H9 (cell line): ENCODE measurements at regions not wholly inside any gene's neighbourhood (a gene's known extent, or its start where the extent isn't known, plus 50 kb on each side); places are given as distances from the start of the nearest gene placed in this dataset.

ENCODE experiments used
- DNase-seq: peaks from one replicate; pipeline ENCODE4 v3.0.0-alpha.2; 2017
- H2AFZ ChIP-seq: one replicate; pipeline ENCODE4 v1.6.1; 2013; ENCODE audit warnings: mild to moderate bottlenecking, low read length, control low read depth, moderate library complexity
- H2AK5ac ChIP-seq: 2 replicates; pipeline ENCODE4 v1.6.1; 2013; ENCODE audit warnings: low read length, control low read depth, mixed read lengths; ENCODE audit not compliant: insufficient read length
- H2BK120ac ChIP-seq: one replicate; pipeline ENCODE4 v1.6.1; 2013; ENCODE audit warnings: low read depth, mild to moderate bottlenecking, low read length, control low read depth, inconsistent platforms; ENCODE audit not compliant: poor library complexity, severe bottlenecking
- H2BK12ac ChIP-seq: 2 replicates; pipeline ENCODE4 v1.6.1; 2013; ENCODE audit warnings: low read length, control low read depth, mixed read lengths, low read depth; ENCODE audit not compliant: insufficient read length
- H2BK15ac ChIP-seq: 2 replicates; pipeline ENCODE4 v1.6.1; 2013; ENCODE audit warnings: low read depth, low read length, control low read depth
- H2BK20ac ChIP-seq: one replicate; pipeline ENCODE4 v1.6.1; 2013; ENCODE audit warnings: low read depth, mild to moderate bottlenecking, low read length, control low read depth, inconsistent platforms; ENCODE audit not compliant: poor library complexity, severe bottlenecking
- H2BK5ac ChIP-seq: 2 replicates; pipeline ENCODE4 v1.6.1; 2013; ENCODE audit warnings: low read length, control low read depth, mixed read lengths; ENCODE audit not compliant: insufficient read length
- H3K14ac ChIP-seq: 2 replicates; pipeline ENCODE4 v1.6.1; 2013; ENCODE audit warnings: low read length, control low read depth; ENCODE audit not compliant: insufficient read depth
- H3K18ac ChIP-seq: 2 replicates; pipeline ENCODE4 v1.6.1; 2013; ENCODE audit warnings: low read depth, mild to moderate bottlenecking, mixed read lengths, low read length, control low read depth; ENCODE audit not compliant: insufficient read length
- H3K23ac ChIP-seq: 2 replicates; pipeline ENCODE4 v1.6.1; 2013; ENCODE audit warnings: low read length, control low read depth, mixed read lengths, low read depth; ENCODE audit not compliant: insufficient read length
- H3K23me2 ChIP-seq: 2 replicates; pipeline ENCODE4 v1.6.1; 2013; ENCODE audit warnings: low read depth, mild to moderate bottlenecking, mixed read lengths, low read length, control low read depth; ENCODE audit not compliant: insufficient read length, poor library complexity, severe bottlenecking
- H3K27ac ChIP-seq: 2 replicates; pipeline ENCODE4 v1.5.1; 2013; ENCODE audit warnings: low read length, control low read depth, mixed read lengths, low read depth; ENCODE audit not compliant: insufficient read length
- H3K27me3 ChIP-seq: 2 replicates; pipeline ENCODE4 v1.6.1; 2013; ENCODE audit warnings: low read length, control low read depth, inconsistent platforms; ENCODE audit not compliant: insufficient read depth
- H3K4ac ChIP-seq: 2 replicates; pipeline ENCODE4 v1.6.1; 2013; ENCODE audit warnings: low read depth, mild to moderate bottlenecking, control low read depth, inconsistent platforms, low read length, moderate library complexity
- H3K4me1 ChIP-seq: 2 replicates; pipeline ENCODE4 v1.6.1; 2013; ENCODE audit warnings: low read length, control low read depth, inconsistent platforms; ENCODE audit not compliant: insufficient read depth
- H3K4me2 ChIP-seq: 2 replicates; pipeline ENCODE4 v1.6.1; 2013; ENCODE audit warnings: low read length, control low read depth, mixed read lengths; ENCODE audit not compliant: insufficient read length, insufficient read depth
- H3K56ac ChIP-seq: 2 replicates; pipeline ENCODE4 v1.6.1; 2013; ENCODE audit warnings: low read depth, mild to moderate bottlenecking, mixed read lengths, low read length, control low read depth; ENCODE audit not compliant: insufficient read length
- H3K79me1 ChIP-seq: 2 replicates; pipeline ENCODE4 v1.6.1; 2013; ENCODE audit warnings: low read depth, mild to moderate bottlenecking, moderate library complexity, low read length, control low read depth, inconsistent platforms; ENCODE audit not compliant: insufficient read depth, poor library complexity, severe bottlenecking
- H3K79me2 ChIP-seq: 2 replicates; pipeline ENCODE4 v1.6.1; 2013; ENCODE audit warnings: low read length, control low read depth, inconsistent platforms; ENCODE audit not compliant: insufficient read depth
- H3K9ac ChIP-seq: 2 replicates; pipeline ENCODE4 v1.6.1; 2013; ENCODE audit warnings: low read length, control low read depth, mixed read lengths; ENCODE audit not compliant: insufficient read length; ENCODE audit errors: extremely low read depth
- H3K9me3 ChIP-seq: one replicate; pipeline ENCODE4 v1.6.1; 2013; ENCODE audit warnings: low read depth, low read length, inconsistent platforms; ENCODE audit not compliant: control insufficient read depth
- H3T11ph ChIP-seq: one replicate; pipeline ENCODE4 v1.6.1; 2013; ENCODE audit warnings: mild to moderate bottlenecking, low read length, control low read depth, inconsistent platforms
- H4K20me1 ChIP-seq: one replicate; pipeline ENCODE4 v1.6.1; 2013; ENCODE audit not compliant: control insufficient read depth, insufficient read length, insufficient read depth
- H4K5ac ChIP-seq: 2 replicates; pipeline ENCODE4 v1.6.1; 2013; ENCODE audit warnings: low read depth, mild to moderate bottlenecking, mixed read lengths, low read length, control low read depth; ENCODE audit not compliant: insufficient read length
- H4K8ac ChIP-seq: replicated peaks from 2 replicates; pipeline ENCODE4 v1.6.1; 2013; ENCODE audit warnings: low read length, control low read depth, mixed read lengths, low read depth; ENCODE audit not compliant: insufficient read length
- H4K91ac ChIP-seq: 2 replicates; pipeline ENCODE4 v1.6.1; 2013; ENCODE audit warnings: low read depth, mild to moderate bottlenecking, moderate library complexity, mixed read lengths, low read length, control low read depth; ENCODE audit not compliant: insufficient read length
- H3K27ac Mint-ChIP-seq, 3 experiments: 2 replicates in 2 of 3; 3 replicates in 1 of 3; pipeline ENCODE4 v1.8.0; 2020 to 2021; ENCODE audit warnings: mixed read lengths in 3 of 3, mild to moderate bottlenecking in 1 of 3, moderate library complexity in 1 of 3
- H3K27me3 Mint-ChIP-seq: 2 replicates; pipeline ENCODE4 v1.8.0; 2021; ENCODE audit warnings: low read depth, mild to moderate bottlenecking, moderate library complexity, mixed read lengths
- H3K36me3 Mint-ChIP-seq, 3 experiments: 2 replicates in 2 of 3; 3 replicates in 1 of 3; pipeline ENCODE4 v1.8.0; 2020 to 2021; ENCODE audit warnings: low read depth in 3 of 3, mixed read lengths in 3 of 3; ENCODE audit not compliant: insufficient read depth in 1 of 3
- H3K4me1 Mint-ChIP-seq, 2 experiments: 2 replicates each; pipeline ENCODE4 v1.8.0; 2020; ENCODE audit warnings: mixed read lengths in 2 of 2
- H3K4me3 Mint-ChIP-seq, 2 experiments: 2 replicates in 1 of 2; 3 replicates in 1 of 2; pipeline ENCODE4 v1.8.0; 2020 to 2021; ENCODE audit warnings: mild to moderate bottlenecking in 2 of 2, mixed read lengths in 2 of 2, moderate library complexity in 1 of 2
- H3K9me3 Mint-ChIP-seq, 2 experiments: 2 replicates in 1 of 2; 3 replicates in 1 of 2; pipeline ENCODE4 v1.8.0; 2020; ENCODE audit warnings: mild to moderate bottlenecking in 2 of 2, mixed read lengths in 2 of 2, moderate library complexity in 1 of 2
- WGBS: extraction: QIAGEN DNeasy Blood & Tissue Kit; methylation state at CpG from one replicate; pipeline ENCODE4 v1.1.7; 2013; ENCODE audit warnings: missing lambda C conversion rate, low lambda C conversion rate, mixed read lengths; ENCODE audit not compliant: insufficient read length; ENCODE audit errors: extremely low coverage; 5-methylcytosine and 5-hydroxymethylcytosine counted together
- TF ChIP-seq, protein P1 (sequence below): fragments of 200-600 bp; sonication (generic); conservative IDR thresholded peaks from 3 replicates; pipeline ENCODE4 v1.8.0; 2021; ENCODE audit warnings: antibody characterized with exemption, mild to moderate bottlenecking

DNA sequence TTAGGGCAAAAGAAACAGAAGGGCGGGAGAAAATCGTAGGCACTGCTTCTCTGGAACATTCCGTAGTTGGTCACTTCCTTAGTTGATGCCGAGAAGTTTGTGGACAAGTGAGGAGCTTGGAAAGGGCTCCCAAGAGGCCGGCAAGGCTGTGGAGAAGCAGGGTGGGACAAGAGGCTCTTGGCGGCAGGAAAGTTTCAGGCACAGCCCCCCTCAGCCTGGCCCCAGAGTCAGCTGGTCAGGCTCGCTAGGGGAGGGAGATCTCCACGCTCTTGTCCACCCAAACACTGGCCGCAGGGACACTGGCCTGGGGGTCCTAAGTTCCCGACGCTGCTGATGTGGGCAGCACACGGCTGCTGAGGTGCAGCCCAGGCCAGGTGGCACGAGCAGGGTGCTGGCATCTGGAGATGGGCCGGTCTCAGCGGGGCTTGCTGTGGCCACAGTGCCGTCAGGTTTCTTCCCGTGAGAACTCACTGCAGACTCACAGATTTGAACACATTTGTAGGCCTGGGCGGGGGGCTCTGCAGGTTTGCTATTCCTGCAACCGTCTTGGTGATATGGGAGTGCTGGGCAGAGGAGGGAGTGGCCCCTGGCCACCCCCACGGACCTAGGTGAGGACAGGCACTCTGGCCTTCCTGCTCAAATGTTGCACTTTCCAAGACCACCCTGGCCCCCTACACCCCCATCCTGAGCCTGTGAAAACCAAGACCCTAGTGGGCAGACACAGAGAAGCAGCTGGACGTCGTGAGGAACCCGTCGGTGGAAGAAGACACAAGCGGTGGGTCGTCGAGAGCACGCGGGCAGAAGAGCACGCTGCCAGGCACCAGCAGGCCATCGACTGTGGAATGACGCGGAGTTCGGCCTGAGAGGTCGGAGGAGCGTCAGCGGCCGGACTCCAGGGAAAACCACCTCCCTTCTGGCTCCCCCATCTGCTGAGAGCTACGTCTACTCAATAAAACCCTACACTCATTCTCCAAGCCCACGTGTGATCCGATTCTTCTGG, 160.1 kb downstream of the ERMARD start:
- Mint-ChIP-seq H3K9me3 (no peaks in the 10 kb centered on the region), H3K27ac (peak overlapping the region in 1 of 3 experiments; percentile 1; a peak in 1 of 7 replicates), H3K36me3 (no peaks in the 10 kb centered on the region), H3K27me3 (no peaks in the 10 kb centered on the region; the same call in none of the 2 replicates), H3K4me1 (peaks cover 3 to 5% of the 10 kb centered on the region in 2 experiments), H3K4me3 (no peak overlapping the region)
- DNase-seq, result no peak
- Histone ChIP-seq H3K4ac (no peak overlapping the region), H2BK20ac (no peak overlapping the region), H3T11ph (no peak overlapping the region), H2AK5ac (no peak overlapping the region), H2BK120ac (no peak overlapping the region), H4K5ac (no peak overlapping the region), H3K23me2 (no peaks in the 10 kb centered on the region), H2BK15ac (no peak overlapping the region), H3K14ac (peak overlapping the region; percentile 8; the same call in 1 of the 2 replicates), H2BK12ac (no peak overlapping the region), H4K8ac (no peak overlapping the region), H4K91ac (no peak overlapping the region), H3K23ac (no peak overlapping the region), H2BK5ac (no peak overlapping the region), H3K79me1 (no peaks in the 10 kb centered on the region), H2AFZ (no peak overlapping the region), H3K9me3 (no peaks in the 10 kb centered on the region), H3K27ac (no peak overlapping the region), H3K4me2 (no peak overlapping the region), H3K18ac (peak overlapping the region; percentile 25), H3K4me1 (no peaks in the 10 kb centered on the region), H3K56ac (no peak overlapping the region), H3K79me2 (no peaks in the 10 kb centered on the region), H3K9ac (no peak overlapping the region), H4K20me1 (no peaks in the 10 kb centered on the region), H3K27me3 (no peaks in the 10 kb centered on the region)
- WGBS, result no CpG with 5 or more reads among the region's 41 CpGs
- TF ChIP-seq, protein P1, sequence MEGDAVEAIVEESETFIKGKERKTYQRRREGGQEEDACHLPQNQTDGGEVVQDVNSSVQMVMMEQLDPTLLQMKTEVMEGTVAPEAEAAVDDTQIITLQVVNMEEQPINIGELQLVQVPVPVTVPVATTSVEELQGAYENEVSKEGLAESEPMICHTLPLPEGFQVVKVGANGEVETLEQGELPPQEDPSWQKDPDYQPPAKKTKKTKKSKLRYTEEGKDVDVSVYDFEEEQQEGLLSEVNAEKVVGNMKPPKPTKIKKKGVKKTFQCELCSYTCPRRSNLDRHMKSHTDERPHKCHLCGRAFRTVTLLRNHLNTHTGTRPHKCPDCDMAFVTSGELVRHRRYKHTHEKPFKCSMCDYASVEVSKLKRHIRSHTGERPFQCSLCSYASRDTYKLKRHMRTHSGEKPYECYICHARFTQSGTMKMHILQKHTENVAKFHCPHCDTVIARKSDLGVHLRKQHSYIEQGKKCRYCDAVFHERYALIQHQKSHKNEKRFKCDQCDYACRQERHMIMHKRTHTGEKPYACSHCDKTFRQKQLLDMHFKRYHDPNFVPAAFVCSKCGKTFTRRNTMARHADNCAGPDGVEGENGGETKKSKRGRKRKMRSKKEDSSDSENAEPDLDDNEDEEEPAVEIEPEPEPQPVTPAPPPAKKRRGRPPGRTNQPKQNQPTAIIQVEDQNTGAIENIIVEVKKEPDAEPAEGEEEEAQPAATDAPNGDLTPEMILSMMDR, result no peak
